Femur (tissue), 1 donor: ENCODE measurements at regions not wholly inside any gene's neighbourhood (a gene's known extent, or its start where the extent isn't known, plus 50 kb on each side); places are given as distances from the start of the nearest gene placed in this dataset.

Source experiments
- DNase-seq: peaks from one replicate; pipeline ENCODE4 v3.0.0-alpha.2; 2017

GRCh38 chr1:115411371-115412063 is 73.5 kb upstream of the NGF start:
- no peak for DNase-seq

GRCh38 chr1:115409094-115410015 is 71.3 kb upstream of the NGF start:
- no peak for DNase-seq

- DNase-seq: no peak
Observed at GRCh38 chr1:115408533-115408932, 70.5 kb upstream of the NGF start.

GRCh38 chr1:115404911-115405310 is 66.9 kb upstream of the NGF start:
- DNase-seq: no peak

- DNase-seq: peak; percentile 41
Observed at GRCh38 chr1:115402753-115403184, 64.7 kb upstream of the NGF start.

- no peak for DNase-seq
Observed at GRCh38 chr1:115401676-115402075, 63.6 kb upstream of the NGF start.

GRCh38 chr1:115400891-115401290 is 62.8 kb upstream of the NGF start:
- no peak for DNase-seq

GRCh38 chr1:115400426-115400825 is 62.4 kb upstream of the NGF start:
- no peak for DNase-seq

- DNase-seq: no peak
Observed at GRCh38 chr1:115398745-115399144, 60.7 kb upstream of the NGF start.
